Dermis microvascular lymphatic vessel endothelial cell (primary cell): ENCODE measurements at regions not wholly inside any gene's neighbourhood (a gene's known extent, or its start where the extent isn't known, plus 50 kb on each side); places are given as distances from the start of the nearest gene placed in this dataset.
"Not testable (repeated sequence)": the region's sequence is repeated elsewhere in the genome, so short reads cannot be mapped to it uniquely, and the experiment has no call there.

Source experiments
- DNase-seq, 2 donors: peaks; one replicate each; pipeline versions ENCODE4 v3.0.0 to v3.0.0-alpha.2; 2010; ENCODE audit warnings: low read depth in 2 of 2

DNA sequence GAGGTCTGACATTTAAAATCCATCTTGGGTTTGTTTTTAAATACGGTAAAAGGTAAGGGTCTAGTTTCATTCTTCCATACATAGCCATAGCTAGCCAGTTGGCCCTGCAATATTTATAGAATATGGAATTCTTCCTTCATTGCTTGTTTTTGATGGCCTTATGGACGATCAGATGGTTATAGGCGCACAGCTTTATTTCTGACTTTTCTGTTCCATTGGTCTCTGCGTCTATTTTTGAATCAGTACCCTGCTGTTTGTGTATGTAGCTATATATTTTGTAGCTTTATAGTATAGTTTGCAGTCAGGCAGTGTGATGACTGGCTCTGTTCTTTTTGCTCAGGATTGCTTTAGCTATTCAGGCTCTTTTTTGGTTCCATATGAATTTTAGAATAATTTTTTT lies 366.8 kb upstream of the MIS18BP1 start:
- DNase-seq: no peak

DNA sequence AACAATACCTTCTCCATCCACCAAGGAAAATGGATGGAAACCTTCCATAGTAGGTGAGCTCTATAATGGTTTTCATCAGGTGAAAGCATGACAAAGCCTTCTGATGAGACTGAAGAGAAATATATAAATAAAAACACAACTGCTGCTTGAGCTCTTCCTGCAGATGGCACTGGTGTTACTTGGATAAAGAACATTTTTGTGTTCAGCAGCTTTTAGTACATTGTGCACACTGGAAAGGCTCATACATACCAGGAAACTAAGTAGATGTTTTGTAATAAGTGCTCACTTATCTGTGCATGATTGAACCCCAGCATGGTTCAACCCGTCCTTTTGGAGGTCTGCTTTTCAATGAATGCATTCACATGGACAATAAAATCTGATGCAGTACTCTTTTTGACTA lies 357.3 kb upstream of the MIS18BP1 start:
- DNase-seq: peak in 1 of 2 donors; percentile 2

DNA sequence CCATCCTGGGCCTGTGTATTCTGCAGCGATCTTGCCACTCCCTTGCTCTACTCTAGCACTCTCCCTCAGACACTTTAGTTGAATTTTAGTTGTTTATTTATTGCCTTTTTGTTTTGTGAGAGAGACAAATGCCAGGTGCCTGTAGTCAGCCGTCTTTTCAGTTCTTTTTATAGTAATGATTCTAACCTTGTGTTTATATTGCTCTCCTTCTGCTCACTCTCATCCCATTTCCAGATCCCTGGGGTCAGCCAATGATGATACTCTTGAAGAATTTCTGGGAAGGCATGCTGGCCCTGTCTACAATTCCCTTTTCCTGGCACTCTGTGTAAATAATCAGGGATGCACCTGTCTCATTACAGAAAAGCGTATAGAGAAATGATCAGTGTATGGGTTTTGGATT lies 334.1 kb upstream of the MIS18BP1 start:
- no peak for DNase-seq

DNA sequence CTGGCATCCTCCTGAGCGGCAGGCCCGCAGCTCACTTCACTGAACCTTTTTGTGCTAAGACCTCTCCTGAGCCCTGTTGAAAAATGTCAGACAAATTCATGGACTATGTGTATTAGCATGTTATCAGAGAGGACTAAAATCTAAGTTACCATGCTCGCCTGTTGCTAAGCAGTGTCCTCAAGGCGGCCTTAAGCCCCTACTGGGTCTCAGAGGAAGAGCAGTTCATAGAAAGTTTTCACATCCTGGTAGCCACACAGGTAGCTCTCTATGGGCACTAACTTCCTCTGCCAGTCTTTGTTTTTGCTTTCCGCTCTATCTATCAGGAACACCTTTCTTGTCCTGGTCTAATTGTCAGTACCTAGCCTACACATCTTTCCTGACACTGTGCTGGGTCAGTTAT lies 306.6 kb upstream of the MIS18BP1 start:
- DNase-seq: no peak

DNA sequence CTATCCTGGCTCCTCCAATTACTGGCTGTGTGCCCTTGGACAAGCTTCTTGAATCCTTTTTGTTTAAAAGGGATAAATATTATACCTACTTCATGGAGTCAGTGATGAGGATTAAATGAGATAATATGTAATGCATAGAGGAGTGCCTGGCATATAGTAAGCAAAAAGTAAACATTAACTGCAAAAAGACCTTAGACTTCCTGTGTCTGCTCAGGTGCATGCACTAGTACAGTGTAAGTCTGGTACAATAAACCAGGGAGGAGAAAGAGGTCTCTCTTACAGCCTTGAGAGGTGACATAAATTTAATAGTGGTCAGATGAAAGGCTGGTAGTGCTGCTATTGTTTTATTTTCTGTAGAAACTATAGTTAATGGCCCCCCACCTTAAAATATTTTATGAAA lies 305.2 kb upstream of the MIS18BP1 start:
- no peak for DNase-seq

DNA sequence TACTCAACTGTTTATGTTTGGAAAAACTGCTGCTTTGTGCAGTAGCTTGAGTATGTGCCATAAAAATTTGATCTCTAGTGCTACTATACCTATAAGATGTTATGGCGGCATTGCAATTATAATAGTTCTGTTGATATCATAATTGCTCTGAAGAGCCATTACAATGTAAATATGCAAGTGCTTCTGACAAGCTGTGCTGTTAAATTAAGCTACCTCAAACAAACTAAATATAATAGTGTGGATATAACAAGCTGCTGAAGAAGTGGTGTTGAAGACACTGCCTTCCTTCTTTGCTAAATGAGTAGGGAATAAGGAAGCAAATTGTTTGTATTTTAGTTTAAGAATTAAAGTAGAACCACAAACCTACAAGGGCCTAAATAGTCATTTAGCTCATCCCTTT lies 301.0 kb upstream of the MIS18BP1 start:
- DNase-seq: no peak

DNA sequence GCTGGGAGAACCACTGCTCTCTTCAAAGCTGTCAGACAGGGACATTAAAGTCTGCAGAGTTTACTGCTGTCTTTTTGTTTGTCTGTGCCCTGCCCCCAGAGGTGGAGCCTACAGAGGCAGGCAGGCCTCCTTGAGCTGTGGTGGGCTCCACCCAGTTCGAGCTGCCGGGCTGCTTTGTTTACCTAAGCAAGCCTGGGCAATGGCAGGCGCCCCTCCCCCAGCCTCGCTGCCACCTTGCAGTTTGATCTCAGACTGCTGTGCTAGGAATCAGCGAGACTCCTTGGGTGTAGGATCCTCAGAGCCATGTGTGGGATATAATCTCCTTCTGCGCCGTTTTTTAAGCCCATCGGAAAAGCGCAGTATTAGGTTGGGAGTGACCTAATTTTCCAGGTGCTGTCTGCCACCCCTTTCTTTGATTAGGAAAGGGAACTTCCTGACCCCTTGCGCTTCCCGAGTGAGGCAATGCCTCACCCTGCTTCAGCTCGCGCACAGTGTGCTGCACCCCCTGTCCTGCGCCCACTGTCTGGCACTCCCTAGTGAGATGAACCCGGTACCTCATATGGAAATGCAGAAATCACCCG lies 298.3 kb upstream of the MIS18BP1 start:
- DNase-seq: not testable (repeated sequence)

DNA sequence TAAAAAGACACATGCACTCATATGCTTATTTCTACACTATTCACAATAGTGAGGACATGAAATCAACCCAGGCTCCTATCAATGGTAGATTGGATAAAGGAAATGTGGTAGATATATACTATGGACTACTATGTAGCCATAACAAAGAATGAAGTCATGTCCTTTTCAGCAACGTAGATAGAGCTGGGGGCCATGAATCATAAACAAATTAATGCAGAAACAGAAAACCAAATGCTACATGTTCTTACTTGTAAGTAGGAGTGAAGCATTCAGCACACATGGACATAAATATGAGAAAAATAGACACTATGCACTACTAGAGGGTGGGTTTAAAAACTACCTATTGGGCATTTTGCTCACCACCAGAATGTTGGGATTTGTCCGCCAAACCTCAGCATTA lies 278.0 kb upstream of the MIS18BP1 start:
- no peak for DNase-seq

DNA sequence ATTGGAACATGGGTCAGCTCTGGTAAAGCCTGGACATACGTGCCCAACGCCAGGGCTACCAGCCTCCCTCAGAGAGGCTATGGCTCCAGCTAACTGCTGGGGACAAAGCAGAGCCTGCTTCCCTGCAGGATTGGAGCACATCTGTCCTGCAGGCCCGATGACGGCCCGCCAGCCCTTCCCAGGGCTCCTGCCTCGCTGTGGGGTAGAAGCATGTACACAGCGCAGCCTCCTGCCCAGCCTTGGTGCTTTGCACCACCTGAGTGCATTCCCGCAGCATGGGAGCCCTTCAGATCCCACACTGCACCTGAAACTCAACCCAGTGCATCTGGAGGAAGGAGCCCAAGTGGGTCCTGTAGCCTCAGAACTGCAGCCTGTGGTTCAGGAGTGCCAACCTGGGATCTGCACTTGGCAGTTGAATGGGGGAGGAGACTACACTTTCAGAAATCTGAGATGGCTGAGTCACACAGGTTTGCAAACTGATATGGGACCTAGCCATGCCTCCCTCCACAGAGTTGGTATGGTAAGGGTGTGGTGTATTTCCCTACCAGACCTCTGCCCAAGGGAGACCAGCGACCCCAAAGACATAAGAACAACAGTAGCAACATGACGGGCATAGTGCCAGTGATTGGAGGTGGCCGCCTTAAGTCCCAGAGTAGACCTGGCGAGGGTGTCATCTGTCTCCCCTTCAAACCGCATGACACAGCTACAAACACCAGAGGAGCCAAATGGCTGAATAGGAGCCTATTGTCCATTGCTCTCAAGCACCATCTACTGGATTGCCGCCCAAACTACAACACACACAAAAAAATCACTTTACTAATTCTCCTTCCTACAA lies 273.9 kb upstream of the MIS18BP1 start:
- DNase-seq: no peak

DNA sequence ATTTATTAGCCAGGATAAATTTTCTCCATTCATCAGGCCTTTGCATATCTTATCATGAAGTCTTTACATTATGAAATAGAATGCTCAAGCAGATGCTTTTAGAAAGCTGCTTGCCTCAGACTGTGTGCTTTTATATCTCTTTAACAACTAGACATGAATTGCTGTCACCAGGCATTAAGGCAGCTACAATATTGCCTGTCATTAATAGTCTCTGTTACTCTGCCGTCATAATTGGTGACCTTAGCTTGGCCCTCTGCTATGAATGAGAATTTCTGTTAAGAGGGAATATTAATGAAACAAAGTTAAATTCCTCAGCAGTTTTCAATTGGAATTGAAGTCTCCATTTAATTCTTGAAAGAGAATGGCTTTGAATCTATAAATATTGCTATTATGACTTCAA lies 266.8 kb upstream of the MIS18BP1 start:
- no peak for DNase-seq

DNA sequence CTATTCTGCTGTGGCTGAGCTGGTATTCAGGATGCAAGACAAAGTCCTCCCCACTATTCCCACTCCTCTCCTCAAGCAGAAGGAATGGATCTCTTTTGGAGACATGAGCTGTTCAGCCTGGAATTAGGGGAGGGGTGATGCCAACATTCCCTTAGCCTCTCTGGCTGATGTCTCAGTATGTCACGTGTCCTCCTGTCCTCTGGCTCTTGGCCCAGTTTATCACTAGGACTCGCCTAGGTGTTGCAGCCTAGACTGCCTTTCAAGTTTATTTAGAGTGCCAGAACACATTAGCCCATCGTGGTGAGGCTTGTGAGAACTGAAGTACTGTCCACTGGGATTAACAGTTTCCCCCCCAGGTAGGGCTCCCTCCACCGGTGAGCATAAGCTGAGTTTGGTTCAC lies 239.9 kb upstream of the MIS18BP1 start:
- DNase-seq: no peak

DNA sequence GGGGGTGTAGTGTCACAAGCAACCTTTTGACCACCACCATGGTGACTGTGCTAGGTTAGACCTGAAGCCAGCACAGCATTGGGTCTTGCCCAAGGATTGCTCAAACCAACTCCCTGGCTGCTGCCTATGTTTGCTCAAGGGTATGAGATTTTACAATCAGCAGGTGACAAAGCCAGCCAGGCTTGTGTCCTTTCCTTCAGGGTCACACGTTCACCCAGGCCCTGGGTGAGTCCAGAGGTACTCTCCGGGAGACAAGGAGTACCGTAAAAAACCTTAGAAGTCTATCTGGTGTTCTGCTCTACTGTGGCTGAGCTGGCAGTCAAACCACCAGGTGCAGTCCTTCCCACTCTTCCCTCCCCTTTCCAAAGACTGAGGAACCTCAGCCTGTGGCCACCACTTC lies 238.9 kb upstream of the MIS18BP1 start:
- DNase-seq: no peak

DNA sequence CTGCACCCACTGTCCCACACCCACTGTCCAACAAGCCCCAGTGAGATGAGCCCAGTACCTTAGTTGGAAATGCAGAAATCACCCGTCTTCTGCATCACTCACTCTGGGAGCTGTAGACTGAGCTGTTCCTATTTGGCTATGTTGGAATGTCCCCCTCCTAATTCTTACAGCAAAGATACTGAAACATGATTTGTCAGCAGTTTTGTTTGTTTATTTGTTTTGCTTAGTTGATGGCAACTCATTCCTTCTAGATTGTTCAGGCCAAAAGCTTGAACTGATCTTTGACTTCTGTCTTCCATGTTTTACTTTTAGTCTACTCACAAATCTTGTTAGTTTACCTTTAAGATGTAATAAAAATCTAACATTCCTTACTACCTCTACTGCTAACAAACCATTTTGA lies 233.6 kb upstream of the MIS18BP1 start:
- DNase-seq: no peak

DNA sequence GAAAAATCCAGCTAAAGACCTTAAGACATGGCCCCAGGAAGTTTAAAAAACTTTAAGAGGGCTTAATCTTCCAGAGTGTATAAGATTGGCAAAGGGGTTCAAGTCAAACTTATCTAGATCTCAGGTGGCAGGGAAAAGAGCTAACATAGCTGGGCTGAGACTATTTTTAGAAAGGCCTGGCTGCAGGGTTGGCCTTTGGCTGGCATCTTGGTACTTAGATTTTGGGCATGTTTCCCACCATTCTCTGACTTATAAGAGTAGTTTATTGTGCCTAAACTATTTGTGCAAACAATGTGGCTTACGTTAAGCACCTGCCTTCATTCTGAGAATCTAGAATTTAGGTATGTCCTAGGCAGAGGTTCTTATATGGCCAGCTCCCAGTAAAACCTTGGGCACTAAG lies 214.0 kb upstream of the MIS18BP1 start:
- DNase-seq: no peak

DNA sequence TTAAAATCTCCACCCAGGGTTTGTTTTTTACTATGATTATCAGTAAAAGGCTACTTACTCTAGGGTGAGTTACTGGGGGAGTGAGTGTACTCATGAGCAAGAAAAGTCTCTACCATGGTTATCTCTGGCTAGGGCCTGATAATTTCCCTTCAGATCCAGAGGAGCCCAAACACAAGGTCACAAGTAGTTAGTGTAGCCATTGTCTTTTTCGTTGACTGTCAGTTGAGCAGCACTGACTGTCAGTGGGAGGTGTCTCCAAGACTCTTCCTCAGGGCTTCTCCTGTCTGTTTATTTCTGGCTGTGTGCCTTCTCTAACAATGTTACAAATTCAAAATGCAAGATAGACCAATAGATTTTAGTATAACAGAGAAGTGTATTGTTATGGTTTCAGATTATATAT lies 181.2 kb upstream of the MIS18BP1 start:
- DNase-seq: no peak

DNA sequence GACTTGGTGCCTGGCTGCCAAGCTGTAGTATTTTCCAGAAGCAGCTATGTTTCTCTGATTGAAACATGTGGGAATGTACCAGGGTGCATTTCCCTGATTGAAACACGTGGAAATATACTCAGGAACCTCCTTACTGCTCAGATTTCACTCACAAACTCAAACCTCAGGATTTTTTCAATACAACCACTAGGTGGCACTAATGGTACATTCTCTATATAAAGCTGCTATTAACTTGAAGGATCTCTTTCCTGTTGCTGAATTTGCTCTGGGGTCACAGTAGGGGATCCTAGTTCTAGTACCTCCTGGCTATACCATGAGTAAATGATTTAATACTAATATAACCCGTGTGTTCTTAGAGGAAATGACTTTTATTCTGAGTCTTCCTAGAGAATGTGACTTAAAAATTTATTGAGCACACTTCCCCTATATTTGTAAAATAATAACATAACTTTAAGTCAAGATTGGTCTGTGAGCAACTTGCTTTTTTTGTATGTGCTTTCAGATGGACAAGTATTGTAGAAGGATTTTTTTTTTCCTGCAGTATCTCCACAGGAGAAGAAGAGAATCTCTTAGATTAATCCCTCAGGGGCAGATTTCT lies 173.8 kb upstream of the MIS18BP1 start:
- peak; percentile 9 to 45 for DNase-seq

DNA sequence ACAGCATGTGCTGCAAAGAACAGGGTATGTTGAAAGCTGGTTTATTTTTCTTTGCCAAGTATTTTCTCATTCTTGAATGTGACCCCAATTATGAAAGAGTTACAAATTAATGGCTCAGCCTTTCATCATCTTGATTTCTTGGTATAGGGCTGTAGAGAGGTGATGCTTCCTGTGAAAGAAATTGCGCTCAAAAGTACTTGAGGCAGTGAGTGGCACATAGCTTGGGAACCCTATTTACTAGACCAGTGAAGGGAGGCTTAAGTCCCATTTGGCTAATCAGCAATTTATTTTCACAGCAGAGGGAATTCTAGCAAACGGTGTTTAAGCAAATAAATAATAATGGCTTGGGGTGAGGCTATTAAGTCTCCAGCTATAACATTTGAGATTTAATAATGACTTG lies 153.9 kb upstream of the MIS18BP1 start:
- no peak for DNase-seq

DNA sequence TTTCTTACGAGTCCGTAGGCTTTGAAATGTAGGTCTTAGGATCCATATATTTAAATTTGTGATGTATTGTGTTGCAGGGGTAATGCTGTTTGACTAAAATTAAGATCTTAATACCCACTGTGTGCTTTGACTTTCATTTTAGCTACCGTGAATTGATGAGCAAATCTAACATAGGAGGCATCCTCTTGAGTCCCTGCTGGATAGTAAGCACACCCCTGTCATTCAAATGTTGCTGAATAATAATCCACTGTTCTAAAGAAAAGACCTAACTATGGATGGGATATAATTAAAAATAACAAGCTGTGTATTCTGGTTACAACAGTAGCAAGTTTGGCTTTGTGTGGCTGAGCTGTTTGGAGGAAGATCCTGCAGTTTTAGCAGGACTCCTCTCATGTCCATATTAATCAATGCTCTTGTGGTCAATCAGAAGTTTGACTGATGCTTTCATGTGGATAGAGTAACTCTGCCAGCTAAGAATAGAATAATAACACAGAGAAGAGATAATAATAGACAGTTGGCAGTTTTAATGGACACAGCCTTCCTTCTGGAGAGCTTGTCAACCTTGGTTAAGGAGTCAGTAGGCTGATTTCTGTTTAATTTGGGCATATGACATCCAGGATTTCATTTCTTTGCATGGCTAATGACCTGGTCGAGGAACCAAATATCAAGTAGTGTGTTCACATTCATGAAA lies 148.1 kb upstream of the MIS18BP1 start:
- no peak for DNase-seq

DNA sequence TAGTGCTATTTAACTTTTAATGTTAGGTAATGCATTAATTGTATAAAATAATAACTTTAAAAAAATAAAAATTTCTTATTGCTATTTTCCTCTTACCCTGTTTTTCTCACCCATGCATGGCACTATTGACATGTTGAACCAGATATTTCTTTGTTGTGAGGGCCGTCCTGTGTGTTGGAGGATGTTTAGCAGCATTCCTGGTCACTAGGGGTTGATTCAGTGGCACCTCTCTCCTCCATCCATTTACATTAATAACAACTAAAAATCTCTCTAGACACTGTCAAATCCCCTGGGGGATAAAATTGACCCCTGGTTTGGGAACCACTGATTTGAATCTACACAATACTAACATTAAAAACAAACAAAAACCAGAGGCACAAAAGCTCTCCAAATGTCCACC lies 147.5 kb upstream of the MIS18BP1 start:
- DNase-seq: no peak

DNA sequence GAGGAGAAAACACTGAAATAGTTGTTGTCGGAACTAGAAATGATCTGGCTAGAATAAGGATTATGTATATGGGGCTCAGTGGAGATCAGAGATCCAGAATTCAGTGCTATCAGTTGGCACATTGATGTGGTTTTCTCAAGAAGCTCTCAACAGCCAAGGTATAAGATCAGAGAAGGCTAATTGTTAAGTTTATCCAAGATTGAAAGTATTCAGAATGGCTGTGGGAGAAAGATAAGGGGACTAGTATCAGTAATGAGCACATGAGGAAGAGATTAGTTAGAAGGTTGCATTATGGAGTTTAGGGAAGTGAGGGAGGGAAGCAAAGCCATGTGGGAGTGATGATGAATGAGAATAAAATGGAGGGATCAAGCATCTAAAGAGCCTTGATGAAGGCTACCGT lies 128.1 kb upstream of the MIS18BP1 start:
- no peak for DNase-seq

DNA sequence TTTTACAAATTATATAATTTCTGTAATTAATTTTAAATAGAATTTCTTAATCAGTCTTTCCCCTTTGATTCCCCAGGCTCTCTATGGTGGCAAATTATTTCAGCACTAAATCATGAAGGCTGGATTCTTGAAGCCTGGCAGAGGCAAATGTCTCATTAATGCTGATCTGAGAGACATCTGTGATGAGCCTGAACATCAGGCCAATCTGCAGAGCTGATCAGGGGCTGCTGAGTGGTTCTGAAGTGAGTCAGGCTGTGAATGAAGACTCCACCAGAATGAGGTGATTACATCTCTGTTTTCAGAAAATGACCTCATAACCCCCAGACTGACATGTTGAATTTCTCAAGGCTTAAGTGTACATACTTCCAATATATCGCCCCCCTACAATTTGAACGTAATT lies 124.2 kb upstream of the MIS18BP1 start:
- no peak for DNase-seq

DNA sequence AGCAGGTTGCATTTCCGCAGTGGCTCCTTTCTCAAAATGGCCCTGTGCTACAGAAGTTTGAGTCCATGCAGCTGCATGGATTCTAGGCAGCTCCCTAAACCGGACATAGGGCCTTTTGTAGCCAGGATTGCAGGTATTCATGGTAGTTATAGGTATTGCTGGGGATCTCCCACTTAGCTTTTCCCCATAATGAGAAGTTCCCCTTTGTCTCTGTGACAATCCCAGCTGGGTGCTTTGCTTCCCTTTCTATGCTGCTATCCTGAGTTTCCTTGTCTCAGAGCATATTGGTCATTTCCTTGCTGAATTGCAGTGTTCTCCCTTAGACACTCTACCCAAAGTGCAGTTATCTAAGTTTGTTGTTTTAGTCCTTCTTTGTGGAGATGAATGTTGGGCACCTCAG lies 120.9 kb upstream of the MIS18BP1 start:
- no peak for DNase-seq
